T-helper 2 cell treated with Interferon-gamma antibody and Interleukin-4, amounts not matched to agents 100 ng/mL and 5 ng/mL, for 36 hours (primary cell): ENCODE measurements at regions not wholly inside any gene's neighbourhood (a gene's known extent, or its start where the extent isn't known, plus 50 kb on each side); places are given as distances from the start of the nearest gene placed in this dataset.

Source experiments
- intact Hi-C: fragments of 100-400 bp; cut with micrococcal nuclease; formaldehyde crosslinking; loops from one replicate; pipeline ENCODE4 v1.15.1; 2023

- intact Hi-C loops, result no loop called here
Measured at GRCh38 chr1:228969953-228970800, 234.9 kb downstream of the RHOU start.

GRCh38 chr1:228972576-228972975 lies 237.3 kb downstream of the RHOU start:
- intact Hi-C loops, result no loop called here

GRCh38 chr1:228974273-228974672 lies 239.0 kb downstream of the RHOU start:
- intact Hi-C loops, result no loop called here

GRCh38 chr1:228975238-228975907 lies 240.1 kb downstream of the RHOU start:
- intact Hi-C loops, result no loop called here

GRCh38 chr1:228976316-228976715 lies 241.0 kb downstream of the RHOU start:
- intact Hi-C loops, result no loop called here

GRCh38 chr1:228977307-228977706 lies 242.0 kb downstream of the RHOU start:
- intact Hi-C loops, result no loop called here

- intact Hi-C loops, result no loop called here
Measured at GRCh38 chr1:228977741-228978140, 242.5 kb downstream of the RHOU start.

GRCh38 chr1:228978484-228979324 lies 243.4 kb downstream of the RHOU start:
- intact Hi-C loops, result no loop called here

GRCh38 chr1:228979325-228979699 lies 244.0 kb downstream of the RHOU start:
- intact Hi-C loops, result no loop called here

- intact Hi-C loops, result no loop called here
Measured at GRCh38 chr1:228979774-228980173, 244.5 kb downstream of the RHOU start.

- intact Hi-C loops, result no loop called here
Measured at GRCh38 chr1:228980232-228980937, 245.1 kb downstream of the RHOU start.

- intact Hi-C loops, result no loop called here
Measured at GRCh38 chr1:228982637-228983036, 247.4 kb downstream of the RHOU start.

- intact Hi-C loops, result no loop called here
Measured at GRCh38 chr1:228983231-228983660, 248.0 kb downstream of the RHOU start.

GRCh38 chr1:228983661-228984060 lies 248.4 kb downstream of the RHOU start:
- intact Hi-C loops, result no loop called here

GRCh38 chr1:228984107-228984506 lies 248.8 kb downstream of the RHOU start:
- intact Hi-C loops, result no loop called here

GRCh38 chr1:228984646-228985631 lies 249.7 kb downstream of the RHOU start:
- intact Hi-C loops, result no loop called here

GRCh38 chr1:228985661-228986060 lies 250.4 kb downstream of the RHOU start:
- intact Hi-C loops, result no loop called here

GRCh38 chr1:228986093-228986904 lies 251.0 kb downstream of the RHOU start:
- intact Hi-C loops, result no loop called here

- intact Hi-C loops, result no loop called here
Measured at GRCh38 chr1:228987286-228987685, 252.0 kb downstream of the RHOU start.
